ELR (cell line): ENCODE measurements at regions not wholly inside any gene's neighbourhood (a gene's known extent, or its start where the extent isn't known, plus 50 kb on each side); places are given as distances from the start of the nearest gene placed in this dataset.
A peak's percentile ranks its signal among the peaks of the same experiment; 100 is the strongest.

Experiments
- DNase-seq: peaks from one replicate; pipeline ENCODE4 v3.0.0-alpha.2; 2015; ENCODE audit warnings: low read depth

- peak; percentile 71 for DNase-seq
These were observed 100.4 kb downstream of the RFLNA start for GRCh38 chr12:124395284-124395752.

GRCh38 chr12:124394462-124395128, 99.7 kb downstream of the RFLNA start:
- DNase-seq, result no peak

DNA sequence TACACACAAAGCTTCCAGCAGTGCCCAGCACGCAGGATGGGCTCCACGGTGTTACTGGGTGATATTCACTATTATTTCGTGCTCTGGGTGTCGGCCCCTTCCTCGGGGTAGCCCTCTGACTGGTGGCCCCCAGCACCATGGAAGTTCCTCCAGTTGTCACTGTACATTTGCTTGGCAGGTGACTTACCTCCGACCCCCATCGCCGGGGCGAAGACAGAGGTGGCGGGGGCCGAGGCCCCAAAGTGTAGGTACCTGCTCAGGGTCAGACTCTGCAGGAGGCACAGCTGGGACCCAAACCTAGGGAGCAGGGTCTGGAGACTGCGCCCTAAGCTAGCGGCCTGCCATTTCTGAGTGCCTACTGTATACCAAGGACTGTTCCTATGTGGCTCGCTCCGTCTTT, 98.9 kb downstream of the RFLNA start:
- DNase-seq, result no peak

DNA sequence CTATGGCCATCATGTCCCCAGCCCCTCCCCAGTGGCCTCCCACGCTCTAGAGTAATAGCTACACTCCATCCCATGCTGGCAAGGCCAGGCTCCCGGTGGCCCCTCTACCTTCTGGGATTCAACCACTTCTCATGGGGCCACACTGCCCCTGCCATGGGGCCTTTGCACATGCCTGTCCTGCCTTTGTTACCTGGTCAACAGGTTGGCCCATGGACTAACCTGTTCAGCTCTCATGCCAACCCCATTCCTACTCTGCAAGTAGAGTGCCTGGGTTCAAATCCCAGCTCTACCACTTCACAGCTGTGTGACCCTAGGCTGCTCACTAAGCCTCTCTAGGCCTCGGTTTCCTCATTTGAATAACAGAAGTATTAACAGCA, 98.5 kb downstream of the RFLNA start:
- DNase-seq, result no peak

- DNase-seq, result peak; percentile 64
These were observed 97.9 kb downstream of the RFLNA start for GRCh38 chr12:124392667-124393413.

DNA sequence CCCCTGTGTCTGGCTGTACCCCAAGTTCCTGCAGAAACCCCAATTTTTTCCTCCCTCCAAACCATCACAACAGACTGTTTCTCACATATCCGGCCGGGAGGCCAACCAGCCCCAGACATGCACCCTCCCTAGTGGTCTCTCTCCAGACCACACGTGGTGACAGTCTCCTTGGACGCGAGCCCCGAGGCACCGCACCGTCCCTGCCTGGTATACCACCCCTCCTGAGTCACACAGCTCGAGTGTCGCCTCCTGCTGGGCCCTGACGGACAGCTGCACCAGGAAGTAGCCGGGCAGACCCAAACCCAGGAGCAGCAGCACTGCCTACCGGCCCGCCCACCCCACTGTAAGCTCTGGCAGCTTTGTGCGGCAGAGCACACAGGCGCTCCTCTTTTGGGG, 97.4 kb downstream of the RFLNA start:
- peak; percentile 87 for DNase-seq

DNA sequence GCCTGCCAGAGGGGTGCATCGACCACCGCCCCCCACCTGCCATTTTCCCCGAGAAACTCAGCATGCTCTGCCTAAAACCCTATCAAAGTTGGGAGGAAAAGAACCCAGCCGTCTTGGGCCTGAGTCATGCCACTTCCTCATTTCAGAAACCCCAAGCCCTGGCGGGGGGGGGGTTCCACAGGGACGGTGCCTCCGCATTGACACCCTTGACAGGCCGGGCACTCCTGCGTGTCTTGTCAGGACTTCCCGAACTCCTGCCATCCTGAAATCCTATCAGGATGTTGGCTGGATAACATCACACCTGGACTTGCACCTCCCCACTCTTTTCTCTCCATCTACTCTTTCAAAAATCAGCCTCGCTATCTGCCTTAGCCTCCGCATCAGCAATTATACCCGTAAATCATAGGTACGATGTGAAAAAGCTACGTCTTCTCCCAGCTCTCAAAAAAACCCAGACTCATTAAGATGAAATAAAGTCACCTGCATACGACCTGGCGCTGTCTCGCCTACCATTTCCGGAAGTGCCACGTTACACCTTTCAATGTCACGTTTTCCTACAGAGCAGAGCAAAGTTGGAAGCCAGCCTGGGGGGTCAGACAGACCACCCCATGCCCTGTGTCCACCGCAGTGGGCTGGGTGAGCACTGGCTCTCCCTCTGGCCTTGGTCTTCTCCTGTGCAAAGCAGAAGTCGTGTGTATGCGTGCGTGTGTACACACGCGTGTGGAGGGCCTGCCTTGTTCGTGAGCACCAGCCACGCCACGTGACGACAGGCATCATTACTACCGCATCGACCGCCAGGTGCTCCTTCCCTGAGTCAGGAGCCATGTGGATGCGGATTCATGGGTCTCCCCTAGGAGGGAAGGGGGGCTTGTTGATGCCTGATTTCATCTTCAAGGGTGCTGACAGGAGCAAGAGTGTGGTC, 96.7 kb downstream of the RFLNA start:
- DNase-seq, result peak; percentile 82

DNA sequence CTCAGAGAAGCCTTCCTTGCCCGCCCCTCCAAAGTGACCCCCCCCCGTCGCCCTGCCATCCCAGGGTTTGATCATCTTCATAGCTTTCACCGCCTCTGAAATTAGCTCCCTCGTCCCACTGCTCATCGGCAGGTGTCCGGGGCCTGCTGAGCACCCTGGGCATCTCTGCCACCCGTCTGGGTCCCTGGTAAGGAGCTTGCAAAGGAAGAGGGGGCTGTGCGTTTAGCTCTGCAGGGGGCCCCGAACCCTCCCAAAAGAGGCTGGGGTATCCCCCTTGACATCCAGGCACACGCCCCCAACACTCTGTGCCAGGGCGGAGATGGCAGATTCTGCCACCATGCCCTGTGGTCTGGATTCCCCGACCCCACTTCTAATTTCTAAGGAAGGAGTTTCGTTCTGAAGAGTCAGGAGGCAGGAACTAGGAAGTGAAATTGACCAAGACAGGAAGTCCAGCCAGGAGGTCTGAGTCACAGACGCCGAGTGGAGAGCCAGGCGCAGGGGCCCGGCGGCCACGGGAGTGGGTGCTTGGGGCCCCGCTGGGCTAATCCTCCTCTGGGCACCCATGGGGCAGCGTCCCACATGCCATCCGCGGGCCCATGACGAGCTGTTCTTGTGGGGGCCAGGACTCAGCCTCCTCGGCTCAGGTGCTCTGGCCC, 95.7 kb downstream of the RFLNA start:
- DNase-seq, result peak; percentile 92

DNA sequence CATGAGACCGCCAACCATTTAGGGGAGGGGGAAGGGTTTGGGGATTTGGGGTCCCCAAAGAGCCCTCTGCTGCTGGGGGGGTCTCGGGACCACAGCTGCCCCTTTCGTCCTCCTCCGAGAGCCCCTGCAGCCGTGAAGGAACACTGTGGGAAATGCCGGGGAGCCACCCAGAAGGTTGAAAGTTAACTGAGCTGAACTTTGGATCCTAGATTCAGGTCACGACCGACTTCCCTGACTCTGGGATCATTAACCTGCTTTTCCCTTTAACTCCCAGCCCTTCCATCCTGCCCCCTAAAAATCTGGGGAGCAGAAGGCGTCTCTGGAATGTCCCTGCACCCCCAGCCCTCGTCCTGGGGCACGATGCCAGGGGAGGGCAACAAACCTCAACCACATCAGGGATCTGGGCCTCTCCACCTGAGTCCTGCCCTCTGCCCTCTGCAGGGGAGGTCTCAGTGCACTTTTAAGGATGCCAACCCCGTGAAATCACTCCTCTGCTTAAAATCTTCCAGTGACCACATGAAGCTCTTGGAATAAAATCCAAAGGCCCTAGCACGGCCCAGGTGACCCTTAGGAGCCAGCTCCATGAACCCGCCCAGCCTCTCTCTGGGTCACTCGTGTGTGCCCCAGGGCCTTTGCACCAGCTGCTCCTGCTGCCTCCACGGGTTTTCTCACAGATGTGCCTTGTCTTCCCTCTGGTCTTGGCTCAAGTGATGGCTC, 95.0 kb downstream of the RFLNA start:
- no peak for DNase-seq

DNA sequence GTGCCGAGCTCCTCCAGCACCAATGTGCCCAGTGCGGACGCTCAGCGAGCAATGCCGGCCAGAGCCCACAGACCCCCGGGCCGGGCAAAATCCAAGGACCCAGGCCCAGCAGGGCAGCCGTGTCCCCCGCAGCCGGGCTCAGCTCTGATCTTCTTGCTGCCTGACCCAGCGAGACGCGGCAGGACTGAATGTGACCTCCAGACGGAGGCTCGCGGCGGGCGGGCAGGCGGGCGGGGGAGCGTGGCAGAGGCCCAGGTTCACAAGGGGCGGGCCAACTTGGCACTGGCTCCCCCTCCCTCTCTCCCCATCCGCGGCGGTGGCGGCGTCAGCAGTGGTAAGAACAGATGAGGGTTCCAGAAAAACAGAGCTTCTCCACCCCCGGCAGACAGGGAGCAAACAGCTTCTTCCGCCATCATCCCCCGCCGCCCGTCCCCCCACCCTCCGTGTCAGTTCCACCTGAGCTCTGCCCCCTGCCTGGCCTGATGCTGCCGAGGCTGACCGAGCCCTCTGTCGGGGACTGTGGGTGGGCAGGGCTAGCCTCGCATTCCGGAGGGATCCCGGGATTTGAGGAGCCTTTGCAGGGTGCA, 94.3 kb downstream of the RFLNA start:
- peak; percentile 84 for DNase-seq

GRCh38 chr12:124388679-124389137, 93.8 kb downstream of the RFLNA start:
- peak; percentile 87 for DNase-seq

DNA sequence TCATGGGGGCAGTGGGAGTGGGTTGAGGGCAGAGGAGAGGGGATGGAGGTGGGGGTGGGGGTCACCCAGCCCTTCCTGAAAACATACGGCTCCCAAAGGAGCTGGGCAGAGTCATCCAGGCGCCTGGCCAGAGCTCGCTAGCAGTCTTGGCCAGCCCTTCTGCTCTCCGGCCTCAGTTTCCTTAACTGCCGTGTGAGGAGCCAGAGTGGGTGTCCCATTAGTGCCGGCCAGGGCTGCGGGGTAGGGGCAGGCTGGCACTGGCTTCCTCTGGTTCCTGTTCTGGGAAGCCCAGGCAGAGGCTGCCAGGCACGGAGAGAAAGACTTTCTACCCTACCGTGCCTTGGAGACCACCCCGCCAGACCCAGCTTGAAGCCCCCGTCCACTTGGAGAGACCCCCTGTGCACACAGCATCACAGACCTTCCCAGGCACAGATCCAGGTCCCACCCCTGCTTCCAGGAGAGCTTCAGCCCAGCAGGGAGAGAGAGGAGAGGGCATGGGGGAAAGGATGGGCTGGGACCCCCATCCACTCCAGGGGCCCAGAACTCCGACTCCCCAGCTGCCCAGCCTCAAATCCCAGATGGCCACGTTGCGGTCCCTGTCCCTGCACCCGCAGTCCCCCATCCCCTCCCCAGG, 93.3 kb downstream of the RFLNA start:
- DNase-seq, result peak; percentile 23

DNA sequence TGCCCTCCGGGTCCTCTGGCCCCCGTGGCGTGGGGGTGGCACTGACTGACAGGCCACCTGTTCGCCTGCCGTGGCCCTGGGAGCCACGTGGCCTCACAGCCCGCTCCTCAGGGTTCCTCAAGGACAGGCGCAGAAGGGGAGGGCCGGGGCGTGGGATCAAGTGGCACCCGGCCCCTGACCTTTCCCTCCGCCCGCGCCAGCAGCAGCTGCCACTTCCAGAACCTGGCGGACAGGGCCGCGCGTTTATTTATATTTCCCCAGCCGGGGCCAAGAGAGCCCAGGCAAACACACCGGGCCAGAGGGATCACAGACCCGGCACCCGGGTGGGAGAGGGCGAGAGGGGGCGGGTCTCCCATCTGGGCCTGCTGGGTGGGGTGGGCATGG, 92.6 kb downstream of the RFLNA start:
- DNase-seq, result peak; percentile 46

DNA sequence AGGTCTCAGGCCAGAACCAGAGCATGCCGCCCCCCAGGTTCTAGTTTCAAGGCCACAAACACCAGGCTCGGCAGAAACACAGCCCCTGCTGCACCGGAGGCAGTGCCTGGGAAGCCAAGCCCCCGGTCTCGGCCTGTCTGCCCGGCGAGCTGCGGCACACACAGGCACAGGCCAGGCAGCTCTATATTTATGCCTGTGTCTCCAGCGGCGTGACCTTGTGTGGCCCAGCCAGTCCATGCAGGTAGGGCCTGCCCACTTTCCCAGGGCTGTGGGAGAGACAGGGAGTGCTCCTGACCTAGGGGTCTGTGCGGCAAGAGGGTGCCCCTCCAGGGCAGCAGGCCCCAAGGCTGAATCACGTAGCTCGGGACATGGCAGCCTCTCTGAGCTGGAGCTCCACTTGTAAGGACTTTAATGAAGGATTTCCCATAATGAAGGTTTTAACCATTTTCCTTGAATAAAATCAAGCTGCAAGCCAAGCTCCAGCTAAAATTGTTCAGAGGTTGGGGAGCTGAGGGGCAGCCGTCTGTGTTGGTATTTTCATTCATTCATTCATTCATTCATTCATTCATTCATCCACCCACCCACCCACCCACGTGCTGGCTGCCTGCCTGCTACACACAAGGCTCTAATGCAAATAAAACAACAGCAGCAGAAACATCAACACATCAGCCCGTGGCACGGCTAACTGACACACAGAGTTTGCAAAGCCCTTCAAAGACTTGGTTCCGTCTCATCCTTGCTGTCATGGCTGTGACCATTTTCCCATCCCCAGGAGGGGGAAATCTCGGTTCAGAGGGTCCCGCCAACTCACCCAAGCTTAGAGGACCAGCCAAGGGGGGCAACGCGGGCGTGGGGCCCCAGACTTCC, 92.0 kb downstream of the RFLNA start:
- peak; percentile 53 for DNase-seq

GRCh38 chr12:124386059-124386458, 91.2 kb downstream of the RFLNA start:
- peak; percentile 77 for DNase-seq

- DNase-seq, result peak; percentile 98
These were observed 90.5 kb downstream of the RFLNA start for GRCh38 chr12:124385219-124385969.

DNA sequence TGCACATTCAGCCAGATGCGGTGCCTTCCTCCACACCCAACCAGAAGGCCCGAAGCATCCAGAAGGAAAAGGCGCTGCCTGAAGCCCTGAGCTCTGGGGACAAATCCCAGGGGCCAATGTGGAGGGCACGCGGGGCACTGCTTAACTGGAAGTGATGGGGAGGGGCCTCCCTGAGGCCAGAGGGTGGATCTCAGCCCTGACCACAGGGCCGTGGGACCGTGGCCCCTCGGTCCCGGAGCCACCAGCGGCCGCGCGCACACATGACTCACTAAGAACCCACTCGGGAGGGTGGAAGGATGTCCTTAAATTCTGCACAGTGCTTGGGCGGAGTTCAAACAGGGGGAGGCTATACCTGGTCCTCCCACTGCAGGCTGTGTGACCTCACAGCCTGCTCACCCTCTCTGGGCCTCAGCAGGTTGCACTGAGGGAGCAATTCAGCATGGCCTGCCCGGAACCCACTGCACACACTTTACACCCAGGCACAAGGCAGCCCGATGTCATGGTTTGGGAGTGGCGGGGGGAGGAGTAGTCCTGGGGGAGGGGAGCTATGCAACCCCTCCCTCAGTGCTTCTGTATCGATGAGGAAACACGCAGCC, 89.5 kb downstream of the RFLNA start:
- no peak for DNase-seq

GRCh38 chr12:124383028-124383427, 88.1 kb downstream of the RFLNA start:
- no peak for DNase-seq
